ENCODE measurements at regions not wholly inside any gene's neighbourhood (a gene's known extent, or its start where the extent isn't known, plus 50 kb on each side); places are given as distances from the start of the nearest gene placed in this dataset.

- no peak for TF ChIP-seq CTCF (IDR thresholded peaks at IDR 0.05)
- no peak for TF ChIP-seq EZH2 (IDR thresholded peaks at IDR 0.05; ENCODE audit: borderline replicate concordance, insufficient read depth, low read depth, low read length, poor library complexity, severe bottlenecking)
- no peaks in the 10 kb centered on the region for H3K4me1 ChIP-seq (ENCODE audit: control insufficient read depth in 2 of 2, insufficient read depth in 2 of 2, low read length in 2 of 2)
- no peaks in the 10 kb centered on the region for H4K20me1 ChIP-seq (ENCODE audit: control insufficient read depth, insufficient read depth, low read length, poor library complexity, severe bottlenecking)
- H3K36me3 ChIP-seq (replicated peaks in 1 of 2; ENCODE audit: control extremely low read depth in 1 of 2, control insufficient read depth in 1 of 2, extremely low read depth in 1 of 2, insufficient read depth in 2 of 2, low read length in 1 of 2), result no peaks in the 10 kb centered on the region
- no peak overlapping the region for H2AFZ ChIP-seq (ENCODE audit: insufficient read depth, low read depth, low read length, poor library complexity, severe bottlenecking)
- ATAC-seq (ENCODE audit: low read depth) (no peak), DNase-seq (no peak)
- Mint-ChIP-seq H3K4me1 (no peaks in the 10 kb centered on the region), H3K27me3 (no peaks in the 10 kb centered on the region), H3K9me3 (ENCODE audit: insufficient read depth) (no peaks in the 10 kb centered on the region), H3K27ac (no peak overlapping the region), H3K4me3 (no peak overlapping the region)
- no peak overlapping the region for H3K4me2 ChIP-seq (replicated peaks; ENCODE audit: low read depth, low read length, poor library complexity, severe bottlenecking)
- H3K4me3 ChIP-seq (ENCODE audit: control extremely low read depth in 1 of 5, extremely low read depth in 1 of 5, insufficient read depth in 1 of 5, low read depth in 2 of 5, low read length in 4 of 5), result no peak overlapping the region
- no peak overlapping the region for H3K27ac ChIP-seq (ENCODE audit: low read length in 2 of 2)
- POLR2A ChIA-PET, result no interaction called here
- intact Hi-C loops (cut with micrococcal nuclease), result no loop called here
- H3K9ac ChIP-seq (ENCODE audit: low read length), result no peak overlapping the region
- no peaks in the 10 kb centered on the region for H3K27me3 ChIP-seq (replicated peaks in 1 of 4; ENCODE audit: control extremely low read depth in 1 of 4, control insufficient read depth in 3 of 4, insufficient read depth in 4 of 4, low read length in 3 of 4)
- 97% methylated on average over 2 of the region's 2 CpGs for WGBS (ENCODE audit: insufficient coverage)
- CTCF ChIA-PET, result no interaction called here
- H3K9me3 ChIP-seq (ENCODE audit: control extremely low read depth in 1 of 3, control insufficient read depth in 2 of 3, insufficient read depth in 1 of 3, low read length in 2 of 3), result no peaks in the 10 kb centered on the region
- H3K79me2 ChIP-seq (ENCODE audit: control insufficient read depth, insufficient read depth, low read length), result no peaks in the 10 kb centered on the region
Measured at GRCh38 chr3:155013427-155013826, 66.7 kb upstream of the MME start.

DNA sequence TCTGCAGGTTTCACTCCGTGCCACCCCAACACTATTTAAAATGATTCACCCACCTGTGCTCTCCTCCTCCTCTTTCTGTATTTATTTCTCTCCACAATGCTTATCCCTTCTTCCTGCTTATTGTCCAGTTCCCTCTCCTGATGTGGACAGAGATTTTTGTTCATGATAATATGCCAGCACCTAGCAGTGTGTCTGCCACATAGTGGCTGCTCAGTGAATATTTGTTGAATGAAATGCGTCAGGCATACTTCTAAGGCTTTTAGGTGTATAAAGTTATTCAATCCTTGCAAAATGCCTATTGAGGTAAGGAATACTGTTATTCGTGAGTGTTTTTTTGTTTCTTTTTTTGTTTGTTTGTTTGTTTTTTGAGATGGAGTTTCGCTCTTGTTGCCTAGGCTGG, 67.5 kb upstream of the MME start:
- ChIA-PET CTCF (no interaction called here), POLR2A (no interaction called here)
- H3K36me3 ChIP-seq (replicated peaks in 1 of 2; ENCODE audit: control extremely low read depth in 1 of 2, control insufficient read depth in 1 of 2, extremely low read depth in 1 of 2, insufficient read depth in 2 of 2, low read length in 1 of 2), result no peaks in the 10 kb centered on the region
- ATAC-seq (ENCODE audit: low read depth) (no peak), DNase-seq (no peak)
- H2AFZ ChIP-seq (ENCODE audit: insufficient read depth, low read depth, low read length, poor library complexity, severe bottlenecking), result no peak overlapping the region
- no peak overlapping the region for H3K27ac ChIP-seq (ENCODE audit: low read length in 2 of 2)
- H3K27me3 Mint-ChIP-seq, result no peaks in the 10 kb centered on the region
- H3K9ac ChIP-seq (ENCODE audit: low read length), result no peak overlapping the region
- 86% methylated on average over 3 of the region's 4 CpGs for WGBS (ENCODE audit: insufficient coverage)
- H3K27ac Mint-ChIP-seq, result no peak overlapping the region
- no peaks in the 10 kb centered on the region for H3K27me3 ChIP-seq (replicated peaks in 1 of 4; ENCODE audit: control extremely low read depth in 1 of 4, control insufficient read depth in 3 of 4, insufficient read depth in 4 of 4, low read length in 3 of 4)
- H3K9me3 ChIP-seq (ENCODE audit: control extremely low read depth in 1 of 3, control insufficient read depth in 2 of 3, insufficient read depth in 1 of 3, low read length in 2 of 3), result no peaks in the 10 kb centered on the region
- no peak for TF ChIP-seq CTCF (IDR thresholded peaks at IDR 0.05)
- TF ChIP-seq EZH2 (IDR thresholded peaks at IDR 0.05; ENCODE audit: borderline replicate concordance, insufficient read depth, low read depth, low read length, poor library complexity, severe bottlenecking), result no peak
- H3K4me3 Mint-ChIP-seq, result no peak overlapping the region
- H3K9me3 Mint-ChIP-seq (ENCODE audit: insufficient read depth), result no peaks in the 10 kb centered on the region
- H3K4me1 ChIP-seq (ENCODE audit: control insufficient read depth in 2 of 2, insufficient read depth in 2 of 2, low read length in 2 of 2), result no peaks in the 10 kb centered on the region
- H3K79me2 ChIP-seq (ENCODE audit: control insufficient read depth, insufficient read depth, low read length), result no peaks in the 10 kb centered on the region
- no peaks in the 10 kb centered on the region for H3K4me1 Mint-ChIP-seq
- no peaks in the 10 kb centered on the region for H4K20me1 ChIP-seq (ENCODE audit: control insufficient read depth, insufficient read depth, low read length, poor library complexity, severe bottlenecking)
- intact Hi-C loops (cut with micrococcal nuclease), result no loop called here
- H3K4me2 ChIP-seq (replicated peaks; ENCODE audit: low read depth, low read length, poor library complexity, severe bottlenecking), result no peak overlapping the region
- H3K4me3 ChIP-seq (ENCODE audit: control extremely low read depth in 1 of 5, extremely low read depth in 1 of 5, insufficient read depth in 1 of 5, low read depth in 2 of 5, low read length in 4 of 5), result no peak overlapping the region

Data from B cell (primary cell).